ENCODE measurements at regions not wholly inside any gene's neighbourhood (a gene's known extent, or its start where the extent isn't known, plus 50 kb on each side); places are given as distances from the start of the nearest gene placed in this dataset.

DNA sequence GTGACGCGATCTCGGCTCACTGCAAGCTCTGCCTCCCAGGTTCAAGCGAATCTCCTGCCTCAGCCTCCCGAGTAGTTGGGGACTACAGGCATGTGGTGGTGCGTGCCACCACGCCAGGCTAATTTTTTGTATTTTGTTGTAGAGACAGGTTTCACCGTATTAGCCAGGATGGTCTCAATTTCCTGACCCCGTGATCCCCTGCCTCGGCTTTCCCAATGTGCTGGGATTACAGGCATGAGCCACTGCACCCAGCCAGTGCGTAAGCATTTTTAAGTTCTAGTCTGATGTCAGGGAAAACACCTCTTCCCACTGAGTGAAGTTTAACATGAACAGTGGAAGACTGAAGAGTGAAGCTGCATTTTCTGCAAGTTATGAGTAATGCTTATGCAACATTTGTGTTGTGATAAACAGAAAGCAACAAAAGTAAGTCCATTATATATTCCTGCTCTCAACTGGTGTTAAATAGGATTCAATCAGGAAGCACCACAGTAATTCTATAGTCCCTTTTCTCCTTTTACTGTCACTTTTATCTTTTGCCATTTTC is 1219.8 kb upstream of the RAG2 start:
- Histone ChIP-seq H3K4me1 (ENCODE audit: control insufficient read depth, insufficient read depth, low read length) (no peaks in the 10 kb centered on the region), H4K20me1 (ENCODE audit: control insufficient read depth, insufficient read depth) (no peaks in the 10 kb centered on the region), H3K4me2 (ENCODE audit: control insufficient read depth, insufficient read depth) (no peak overlapping the region), H3K9me3 (replicated peaks; ENCODE audit: control insufficient read depth, insufficient read depth, low read length) (no peaks in the 10 kb centered on the region), H3K9ac (ENCODE audit: control insufficient read depth, insufficient read depth, low read length) (no peak overlapping the region), H3K4me3 (no peak overlapping the region), H3K79me2 (ENCODE audit: control insufficient read depth, insufficient read depth, low read length) (no peaks in the 10 kb centered on the region), H3K27me3 (replicated peaks in 1 of 2; ENCODE audit: control insufficient read depth in 2 of 2, insufficient read depth in 2 of 2, low read length in 1 of 2) (no peaks in the 10 kb centered on the region), H3K27ac (ENCODE audit: control insufficient read depth, insufficient read depth) (no peak overlapping the region), H3K36me3 (ENCODE audit: control insufficient read depth in 2 of 2, insufficient read depth in 2 of 2, low read length in 1 of 2) (no peaks in the 10 kb centered on the region), H2AFZ (ENCODE audit: control insufficient read depth, low read depth, low read length) (no peak overlapping the region)
- BruUV-seq (replicated peaks), result no TSS peak
- SMC1A ChIA-PET (ENCODE audit: uncharacterized antibody, unreplicated experiment), result no interaction called here
- intact Hi-C loops (cut with micrococcal nuclease; ENCODE audit: unreplicated experiment) (no loop called here), in situ Hi-C loops (cut with MboI) (no loop called here)
- RAD21 ChIA-PET (ENCODE audit: unreplicated experiment), result no interaction called here
- 34% methylated on average over 11 of the region's 11 CpGs for WGBS (ENCODE audit: insufficient coverage, insufficient replicate concordance, low lambda C conversion rate, missing lambda C conversion rate)
- ATAC-seq (no peak), DNase-seq (ENCODE audit: low read depth, low spot score) (no peak), FAIRE-seq (no peak)
- TF ChIP-seq GABPA (IDR thresholded peaks at IDR 0.05; ENCODE audit: low read depth) (no peak), MXI1 (IDR thresholded peaks at IDR 0.05; ENCODE audit: low read depth, low read length) (no peak), SRF (IDR thresholded peaks at IDR 0.05; ENCODE audit: low read depth in 2 of 2, low read length in 2 of 2) (no peak), STAT1 (conservative IDR thresholded peaks at IDR 0.05) (no peak)
- POLR2A ChIA-PET, result no interaction called here
- CTCF ChIA-PET, result no interaction called here

DNA sequence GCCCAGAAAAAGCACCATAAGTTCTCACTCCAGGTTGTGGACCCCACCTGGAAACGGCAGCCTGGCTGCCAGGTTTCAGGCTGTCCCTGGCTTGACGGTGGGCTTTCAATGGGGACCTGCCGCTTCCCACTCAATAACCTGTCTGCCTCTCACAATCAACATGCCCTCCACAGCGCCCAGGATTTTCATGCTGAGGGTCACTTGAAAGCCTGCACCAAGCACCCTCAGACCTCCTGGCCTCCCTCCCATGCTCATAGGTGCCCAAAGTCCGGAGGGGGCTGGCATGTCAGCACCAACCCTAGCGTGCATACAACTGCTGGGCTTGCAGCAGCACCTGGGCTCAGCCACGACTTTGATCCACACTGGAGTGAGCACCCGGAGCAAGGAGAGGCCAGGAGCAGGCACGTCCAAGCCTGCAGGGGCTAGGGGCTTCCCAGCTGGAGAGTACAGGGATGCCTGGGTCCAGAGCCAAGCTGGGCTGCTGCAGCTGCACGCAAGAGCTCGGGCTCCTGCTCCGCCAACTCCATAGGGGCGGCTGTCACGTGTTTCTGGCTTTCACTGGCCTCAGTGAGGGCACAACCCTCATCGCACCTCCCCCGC is 1214.3 kb upstream of the RAG2 start:
- Histone ChIP-seq H2AFZ (ENCODE audit: control insufficient read depth, low read depth, low read length) (no peak overlapping the region), H3K36me3 (ENCODE audit: control insufficient read depth in 2 of 2, insufficient read depth in 2 of 2, low read length in 1 of 2) (no peaks in the 10 kb centered on the region), H3K4me1 (ENCODE audit: control insufficient read depth, insufficient read depth, low read length) (no peaks in the 10 kb centered on the region), H3K27me3 (replicated peaks in 1 of 2; ENCODE audit: control insufficient read depth in 2 of 2, insufficient read depth in 2 of 2, low read length in 1 of 2) (no peaks in the 10 kb centered on the region), H3K9me3 (replicated peaks; ENCODE audit: control insufficient read depth, insufficient read depth, low read length) (no peaks in the 10 kb centered on the region), H3K4me2 (ENCODE audit: control insufficient read depth, insufficient read depth) (no peak overlapping the region), H3K79me2 (ENCODE audit: control insufficient read depth, insufficient read depth, low read length) (no peaks in the 10 kb centered on the region), H3K9ac (ENCODE audit: control insufficient read depth, insufficient read depth, low read length) (no peak overlapping the region), H4K20me1 (ENCODE audit: control insufficient read depth, insufficient read depth) (no peaks in the 10 kb centered on the region), H3K4me3 (no peak overlapping the region), H3K27ac (ENCODE audit: control insufficient read depth, insufficient read depth) (no peak overlapping the region)
- WGBS (ENCODE audit: insufficient coverage, insufficient replicate concordance, low lambda C conversion rate, missing lambda C conversion rate), result 34% methylated on average over 16 of the region's 16 CpGs
- in situ Hi-C loops (cut with MboI), result no loop called here
- DNase-seq (ENCODE audit: low read depth, low spot score) (no peak), ATAC-seq (no peak), FAIRE-seq (no peak)
- ChIA-PET POLR2A (no interaction called here), SMC1A (ENCODE audit: uncharacterized antibody, unreplicated experiment) (no interaction called here), CTCF (no interaction called here), RAD21 (ENCODE audit: unreplicated experiment) (no interaction called here)
- no TSS peak for BruUV-seq (replicated peaks)
- intact Hi-C loops (cut with micrococcal nuclease; ENCODE audit: unreplicated experiment), result no loop called here
- TF ChIP-seq SMC3 (IDR thresholded peaks at IDR 0.05; ENCODE audit: borderline replicate concordance, low read length) (no peak), PKNOX1 (IDR thresholded peaks at IDR 0.05) (no peak), SUPT20H (IDR thresholded peaks at IDR 0.05; ENCODE audit: borderline replicate concordance, control insufficient read depth, low read depth, low read length) (no peak), LARP7 (IDR thresholded peaks at IDR 0.05) (no peak), BCL3 (IDR thresholded peaks at IDR 0.05; ENCODE audit: borderline replicate concordance, insufficient read depth, low read depth, low read length, poor library complexity, severe bottlenecking) (no peak), ZNF687 (IDR thresholded peaks at IDR 0.05) (no peak), CHD4 (IDR thresholded peaks at IDR 0.05) (no peak)

Measured in GM12878 (cell line).